Vagina (tissue), 2 donors: ENCODE measurements at regions not wholly inside any gene's neighbourhood (a gene's known extent, or its start where the extent isn't known, plus 50 kb on each side); places are given as distances from the start of the nearest gene placed in this dataset.

Experiments
- CTCF ChIP-seq, 3 experiments: fragments of 450-650 bp in 2 of 3; fragments of 200-600 bp in 1 of 3; sonication (generic) in 1 of 3; IDR thresholded peaks; one replicate each; pipeline ENCODE4 v1.5.1; 2017 to 2019; ENCODE audit warnings: antibody characterized with exemption in 3 of 3, mild to moderate bottlenecking in 2 of 3, moderate library complexity in 2 of 3
- POLR2A ChIP-seq, 2 donors: fragments of 450-650 bp; IDR thresholded peaks; one replicate each; pipeline ENCODE4 v1.6.1; 2017; ENCODE audit warnings: antibody characterized with exemption in 2 of 2, mild to moderate bottlenecking in 2 of 2, moderate library complexity in 2 of 2

GRCh38 chr9:94181408-94182181 is 77.5 kb upstream of the ZNF169 start:
- no peak for TF ChIP-seq CTCF (IDR thresholded peaks at IDR 0.05)
- TF ChIP-seq POLR2A (IDR thresholded peaks at IDR 0.05), result no peak
